ENCODE measurements at regions not wholly inside any gene's neighbourhood (a gene's known extent, or its start where the extent isn't known, plus 50 kb on each side); places are given as distances from the start of the nearest gene placed in this dataset.
A peak's percentile ranks its signal among the peaks of the same experiment; 100 is the strongest.

DNA sequence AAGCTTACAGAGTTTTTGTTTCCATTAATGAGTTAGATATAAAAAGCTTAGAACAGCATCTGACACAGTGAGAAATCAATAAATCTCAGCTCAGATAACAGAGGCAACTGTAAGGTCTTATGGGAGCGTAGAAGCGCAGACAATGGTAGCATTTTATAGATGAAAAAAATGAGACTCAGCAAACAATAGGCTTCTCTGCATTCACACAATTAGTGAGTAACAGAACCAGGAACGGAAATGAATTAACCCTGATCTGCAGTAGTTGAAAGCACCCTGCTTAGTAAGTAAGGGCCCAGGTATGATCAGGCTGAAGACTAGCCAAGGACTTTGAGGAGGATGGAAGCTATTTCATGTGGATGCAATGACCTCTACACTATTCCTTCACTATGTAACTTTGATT is 147.2 kb upstream of the EYA4 start:
- H3K36me3 Mint-ChIP-seq (ENCODE audit: low read depth) = no peaks in the 10 kb centered on the region

GRCh38 chr6:133097208-133097607 is 143.9 kb upstream of the EYA4 start:
- Mint-ChIP-seq H3K36me3 (ENCODE audit: low read depth) (no peaks in the 10 kb centered on the region), H3K4me3 (ENCODE audit: unreplicated experiment) (no peak overlapping the region), H3K27me3 (ENCODE audit: low read depth) (no peaks in the 10 kb centered on the region), H3K27ac (ENCODE audit: unreplicated experiment) (no peak overlapping the region), H3K4me1 (ENCODE audit: low read depth) (peaks cover 12% of the 10 kb centered on the region), H3K9me3 (ENCODE audit: low read depth) (no peaks in the 10 kb centered on the region)
- no peak for DNase-seq (ENCODE audit: low spot score)
- TF ChIP-seq, protein P1, sequence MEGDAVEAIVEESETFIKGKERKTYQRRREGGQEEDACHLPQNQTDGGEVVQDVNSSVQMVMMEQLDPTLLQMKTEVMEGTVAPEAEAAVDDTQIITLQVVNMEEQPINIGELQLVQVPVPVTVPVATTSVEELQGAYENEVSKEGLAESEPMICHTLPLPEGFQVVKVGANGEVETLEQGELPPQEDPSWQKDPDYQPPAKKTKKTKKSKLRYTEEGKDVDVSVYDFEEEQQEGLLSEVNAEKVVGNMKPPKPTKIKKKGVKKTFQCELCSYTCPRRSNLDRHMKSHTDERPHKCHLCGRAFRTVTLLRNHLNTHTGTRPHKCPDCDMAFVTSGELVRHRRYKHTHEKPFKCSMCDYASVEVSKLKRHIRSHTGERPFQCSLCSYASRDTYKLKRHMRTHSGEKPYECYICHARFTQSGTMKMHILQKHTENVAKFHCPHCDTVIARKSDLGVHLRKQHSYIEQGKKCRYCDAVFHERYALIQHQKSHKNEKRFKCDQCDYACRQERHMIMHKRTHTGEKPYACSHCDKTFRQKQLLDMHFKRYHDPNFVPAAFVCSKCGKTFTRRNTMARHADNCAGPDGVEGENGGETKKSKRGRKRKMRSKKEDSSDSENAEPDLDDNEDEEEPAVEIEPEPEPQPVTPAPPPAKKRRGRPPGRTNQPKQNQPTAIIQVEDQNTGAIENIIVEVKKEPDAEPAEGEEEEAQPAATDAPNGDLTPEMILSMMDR (IDR thresholded peaks at IDR 0.05) = no peak

More for the DNA sequence above, 147.2 kb upstream of the EYA4 start:
- no peak for DNase-seq (ENCODE audit: low spot score)
- TF ChIP-seq, protein P1 (IDR thresholded peaks at IDR 0.05) = no peak
- Mint-ChIP-seq H3K9me3 (ENCODE audit: low read depth) (no peaks in the 10 kb centered on the region), H3K27me3 (ENCODE audit: low read depth) (no peaks in the 10 kb centered on the region), H3K4me1 (ENCODE audit: low read depth) (peaks cover 2% of the 10 kb centered on the region), H3K27ac (ENCODE audit: unreplicated experiment) (no peak overlapping the region), H3K4me3 (ENCODE audit: unreplicated experiment) (no peak overlapping the region)

- TF ChIP-seq, protein P1 (IDR thresholded peaks at IDR 0.05) = no peak
- peaks cover 12% of the 10 kb centered on the region for H3K4me1 Mint-ChIP-seq (ENCODE audit: low read depth)
- DNase-seq (ENCODE audit: low spot score) = no peak
- H3K4me3 Mint-ChIP-seq (ENCODE audit: unreplicated experiment) = no peak overlapping the region
- H3K27me3 Mint-ChIP-seq (ENCODE audit: low read depth) = no peaks in the 10 kb centered on the region
- H3K27ac Mint-ChIP-seq (ENCODE audit: unreplicated experiment) = peak overlapping the region; percentile 6
- H3K36me3 Mint-ChIP-seq (ENCODE audit: low read depth) = no peaks in the 10 kb centered on the region
- H3K9me3 Mint-ChIP-seq (ENCODE audit: low read depth) = no peaks in the 10 kb centered on the region
Measured at GRCh38 chr6:133099573-133099972, 141.6 kb upstream of the EYA4 start.

DNA sequence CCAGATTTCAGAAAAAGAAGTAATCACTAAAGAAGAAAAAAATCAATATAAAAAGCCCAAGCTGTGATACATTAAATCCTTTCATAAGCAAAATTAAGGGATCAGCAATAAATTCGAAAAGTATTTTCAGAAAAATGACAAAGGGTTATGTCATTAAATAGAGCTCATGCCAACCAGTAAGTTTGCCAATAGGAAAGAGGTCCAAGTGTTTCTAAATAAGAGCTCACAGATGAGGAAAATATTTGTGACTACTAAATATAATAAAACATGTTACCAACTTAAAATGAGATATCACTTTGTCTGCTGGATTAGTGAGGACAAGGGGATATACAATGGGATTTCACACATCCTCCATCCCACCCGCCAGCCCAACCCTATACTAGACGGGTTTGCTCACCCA is 140.3 kb upstream of the EYA4 start:
- Mint-ChIP-seq H3K27me3 (ENCODE audit: low read depth) (no peaks in the 10 kb centered on the region), H3K4me3 (ENCODE audit: unreplicated experiment) (no peak overlapping the region), H3K9me3 (ENCODE audit: low read depth) (no peaks in the 10 kb centered on the region), H3K27ac (ENCODE audit: unreplicated experiment) (no peak overlapping the region), H3K4me1 (ENCODE audit: low read depth) (peaks cover 12% of the 10 kb centered on the region), H3K36me3 (ENCODE audit: low read depth) (no peaks in the 10 kb centered on the region)
- TF ChIP-seq, protein P1 (IDR thresholded peaks at IDR 0.05) = no peak
- DNase-seq (ENCODE audit: low spot score) = no peak

GRCh38 chr6:133101790-133102189 is 139.4 kb upstream of the EYA4 start:
- Mint-ChIP-seq H3K4me3 (ENCODE audit: unreplicated experiment) (no peak overlapping the region), H3K9me3 (ENCODE audit: low read depth) (no peaks in the 10 kb centered on the region)

More at GRCh38 chr6:133101790-133102189, 139.4 kb upstream of the EYA4 start:
- Mint-ChIP-seq H3K36me3 (ENCODE audit: low read depth) (no peaks in the 10 kb centered on the region), H3K27me3 (ENCODE audit: low read depth) (no peaks in the 10 kb centered on the region), H3K27ac (ENCODE audit: unreplicated experiment) (no peak overlapping the region), H3K4me1 (ENCODE audit: low read depth) (peaks cover 12% of the 10 kb centered on the region)
- TF ChIP-seq, protein P1 (IDR thresholded peaks at IDR 0.05) = no peak
- DNase-seq (ENCODE audit: low spot score) = no peak
